CD4-positive, alpha-beta T cell (primary cell): ENCODE measurements at regions not wholly inside any gene's neighbourhood (a gene's known extent, or its start where the extent isn't known, plus 50 kb on each side); places are given as distances from the start of the nearest gene placed in this dataset.

Source experiments
- ATAC-seq: fragments of 200-7000 bp; cut with Tn5 transposase; one replicate; pipeline ENCODE4 v1.10.0; 2022; ENCODE audit warnings: mild to moderate bottlenecking; ENCODE audit not compliant: poor library complexity
- CTCF ChIA-PET: fragments of 350-600 bp; sonication (Branson Sonifier 250); formaldehyde crosslinking; loops from one replicate; lab custom pipeline; 2021; ENCODE audit warnings: antibody characterized with exemption, inconsistent platforms; lab: Charles Lee
- POLR2A ChIA-PET: fragments of 350-600 bp; sonication (Branson Sonifier 250); formaldehyde crosslinking; loops from one replicate; lab custom pipeline; 2021; ENCODE audit warnings: antibody characterized with exemption, inconsistent platforms; lab: Charles Lee
- DNase-seq, 14 experiments: peaks; one replicate each; pipeline ENCODE4 v3.0.0-alpha.2; 2013 to 2020; ENCODE audit warnings: mixed read lengths in 2 of 14
- H3K27ac ChIP-seq, 2 donors: one replicate each; pipeline versions ENCODE4 v1.5.1 to v1.7.0; 2013; ENCODE audit warnings: low read length in 2 of 2, low read depth in 1 of 2, mild to moderate bottlenecking in 1 of 2
- H3K27me3 ChIP-seq, 2 experiments: 1 replicate in 1 of 2; 2 replicates in 1 of 2; pipeline versions ENCODE4 v1.6.1 to v1.7.0; 2013; ENCODE audit warnings: low read length in 2 of 2, control low read depth in 1 of 2, mild to moderate bottlenecking in 1 of 2, moderate library complexity in 1 of 2; ENCODE audit not compliant: insufficient read depth in 2 of 2, control insufficient read depth in 1 of 2
- H3K36me3 ChIP-seq: one replicate; pipeline ENCODE4 v1.6.1; 2013; ENCODE audit warnings: low read length, control low read depth; ENCODE audit not compliant: insufficient read depth
- H3K4me1 ChIP-seq: one replicate; pipeline ENCODE4 v1.6.1; 2013; ENCODE audit warnings: low read length, control low read depth; ENCODE audit not compliant: insufficient read depth
- H3K4me3 ChIP-seq: one replicate; pipeline ENCODE4 v1.5.1; 2013; ENCODE audit warnings: mild to moderate bottlenecking, low read length, moderate library complexity
- H3K9me3 ChIP-seq, 2 experiments: 1 replicate in 1 of 2; 2 replicates in 1 of 2; pipeline versions ENCODE4 v1.6.1 to v1.7.0; 2013; ENCODE audit warnings: low read length in 2 of 2, mild to moderate bottlenecking in 2 of 2, control low read depth in 1 of 2, moderate library complexity in 1 of 2; ENCODE audit not compliant: control insufficient read depth in 1 of 2, insufficient read depth in 1 of 2
- H3K27ac Mint-ChIP-seq: one replicate; pipeline ENCODE4 v1.8.0; 2020; ENCODE audit warnings: mixed read lengths
- H3K27me3 Mint-ChIP-seq: one replicate; pipeline ENCODE4 v1.8.0; 2021; ENCODE audit warnings: mixed read lengths
- H3K36me3 Mint-ChIP-seq: one replicate; pipeline ENCODE4 v1.8.0; 2021; ENCODE audit warnings: low read depth, mixed read lengths
- H3K4me1 Mint-ChIP-seq: one replicate; pipeline ENCODE4 v1.8.0; 2021; ENCODE audit warnings: low read depth, mixed read lengths
- H3K4me3 Mint-ChIP-seq: one replicate; pipeline ENCODE4 v1.8.0; 2020; ENCODE audit warnings: mild to moderate bottlenecking, mixed read lengths
- H3K9me3 Mint-ChIP-seq: one replicate; pipeline ENCODE4 v1.8.0; 2020; ENCODE audit warnings: mixed read lengths
- CTCF ChIP-seq: fragments of 200-600 bp; IDR thresholded peaks from one replicate; pipeline ENCODE4 v1.8.0; 2022; ENCODE audit warnings: antibody characterized with exemption, mild to moderate bottlenecking
- intact Hi-C, 2 experiments: fragments of 100-400 bp; cut with DNase I in 1 of 2; cut with micrococcal nuclease in 1 of 2; formaldehyde crosslinking; loops; one replicate each; pipeline versions ENCODE4 v1.15.1 to v1.9.0; 2023 to 2025; cut with DNase I, micrococcal nuclease

GRCh38 chr4:54898056-54898562 is 227.3 kb downstream of the KDR start:
- no peaks in the 10 kb centered on the region for H3K9me3 ChIP-seq
- DNase-seq (no peak), ATAC-seq (no peak)
- Mint-ChIP-seq H3K27me3 (no peaks in the 10 kb centered on the region), H3K4me3 (no peak overlapping the region), H3K9me3 (peaks cover 2% of the 10 kb centered on the region), H3K27ac (no peak overlapping the region), H3K4me1 (no peaks in the 10 kb centered on the region), H3K36me3 (no peaks in the 10 kb centered on the region)
- no peaks in the 10 kb centered on the region for H3K27me3 ChIP-seq
- H3K36me3 ChIP-seq: no peaks in the 10 kb centered on the region
- H3K4me1 ChIP-seq: no peaks in the 10 kb centered on the region
- no peak overlapping the region for H3K4me3 ChIP-seq
- CTCF ChIA-PET: no interaction called here
- intact Hi-C loops: no loop called here
- TF ChIP-seq CTCF: no peak
- POLR2A ChIA-PET: no interaction called here
- no peak overlapping the region for H3K27ac ChIP-seq

- no peak for ATAC-seq
- Mint-ChIP-seq H3K9me3 (peaks cover 2% of the 10 kb centered on the region), H3K4me1 (no peaks in the 10 kb centered on the region), H3K27me3 (no peaks in the 10 kb centered on the region), H3K27ac (no peak overlapping the region), H3K4me3 (no peak overlapping the region), H3K36me3 (no peaks in the 10 kb centered on the region)
- DNase-seq: no peak
- POLR2A ChIA-PET: no interaction called here
- CTCF ChIA-PET: no interaction called here
- intact Hi-C loops: no loop called here
- Histone ChIP-seq H3K27me3 (no peaks in the 10 kb centered on the region), H3K36me3 (no peaks in the 10 kb centered on the region), H3K4me3 (no peak overlapping the region), H3K27ac (no peak overlapping the region), H3K4me1 (no peaks in the 10 kb centered on the region), H3K9me3 (no peaks in the 10 kb centered on the region)
- TF ChIP-seq CTCF: no peak
Measured at GRCh38 chr4:54897590-54897989, 227.8 kb downstream of the KDR start.

GRCh38 chr4:54882616-54883015 is 224.9 kb downstream of the KIT start:
- POLR2A ChIA-PET: no interaction called here
- no peaks in the 10 kb centered on the region for H3K36me3 ChIP-seq
- no peak for TF ChIP-seq CTCF
- no peaks in the 10 kb centered on the region for H3K36me3 Mint-ChIP-seq
- no peaks in the 10 kb centered on the region for H3K27me3 Mint-ChIP-seq
- H3K9me3 Mint-ChIP-seq: no peaks in the 10 kb centered on the region
- no peak overlapping the region for H3K27ac Mint-ChIP-seq
- H3K4me1 Mint-ChIP-seq: no peaks in the 10 kb centered on the region
- no peaks in the 10 kb centered on the region for H3K4me1 ChIP-seq
- CTCF ChIA-PET: no interaction called here
- H3K27ac ChIP-seq: no peak overlapping the region
- no peaks in the 10 kb centered on the region for H3K27me3 ChIP-seq
- no peak overlapping the region for H3K4me3 ChIP-seq
- H3K9me3 ChIP-seq: no peaks in the 10 kb centered on the region
- H3K4me3 Mint-ChIP-seq: no peak overlapping the region
- DNase-seq (no peak), ATAC-seq (no peak)
- intact Hi-C loops: no loop called here
